OCI-LY7 (cell line): ENCODE measurements at regions not wholly inside any gene's neighbourhood (a gene's known extent, or its start where the extent isn't known, plus 50 kb on each side); places are given as distances from the start of the nearest gene placed in this dataset.

Experiments
- BruUV-seq: library from RNA; stranded (reverse); fragments of 400-500 nt; replicated peaks from 2 replicates; lab custom pipeline; 2021; lab: Mats Ljungman, UMichigan
- CTCF ChIA-PET: fragments of 300-600 bp; sonication (Branson Sonifier 250); formaldehyde crosslinking; loops from one replicate; lab custom pipeline; 2022; ENCODE audit warnings: antibody characterized with exemption; ENCODE audit not compliant: unreplicated experiment; lab: Charles Lee
- POLR2A ChIA-PET: fragments of 300-600 bp; sonication (Branson Sonifier 250); formaldehyde crosslinking; loops from one replicate; lab custom pipeline; 2022; ENCODE audit warnings: antibody characterized with exemption; lab: Charles Lee
- DNase-seq: peaks from one replicate; pipeline ENCODE4 v3.0.0-alpha.2; 2015; ENCODE audit warnings: low spot score
- H2AFZ ChIP-seq: fragments of 200-600 bp; sonication (generic), shearing (Covaris generic); 2 replicates; pipeline ENCODE4 v1.6.1; 2014; ENCODE audit warnings: mild to moderate bottlenecking, antibody characterized with exemption, low read length, moderate library complexity
- H3K27ac ChIP-seq: fragments of 200-600 bp; sonication (generic); 2 replicates; pipeline ENCODE4 v1.5.1; 2014; ENCODE audit warnings: mixed run types, low read depth, mild to moderate bottlenecking, moderate library complexity, low read length, inconsistent platforms; ENCODE audit not compliant: poor library complexity, severe bottlenecking
- H3K36me3 ChIP-seq: fragments of 200-600 bp; sonication (generic); 2 replicates; pipeline ENCODE4 v1.6.1; 2014; ENCODE audit warnings: mild to moderate bottlenecking, antibody characterized with exemption, low read length, moderate library complexity, mixed read lengths; ENCODE audit not compliant: insufficient read depth
- H3K4me1 ChIP-seq: fragments of 200-600 bp; sonication (generic); 2 replicates; pipeline ENCODE4 v1.5.1; 2014; ENCODE audit warnings: mild to moderate bottlenecking, low read length; ENCODE audit not compliant: insufficient read depth, poor library complexity, severe bottlenecking
- H3K4me2 ChIP-seq: fragments of 200-600 bp; sonication (generic); 2 replicates; pipeline ENCODE4 v1.6.1; 2014; ENCODE audit warnings: mild to moderate bottlenecking, low read length
- H3K4me3 ChIP-seq: fragments of 200-600 bp; sonication (generic); 2 replicates; pipeline ENCODE4 v1.5.1; 2014; ENCODE audit warnings: mild to moderate bottlenecking, low read depth, low read length; ENCODE audit not compliant: poor library complexity, severe bottlenecking
- H3K79me2 ChIP-seq: fragments of 200-600 bp; sonication (generic); 2 replicates; pipeline ENCODE4 v1.6.1; 2016; ENCODE audit warnings: low read depth, mild to moderate bottlenecking, low read length, moderate library complexity, mixed read lengths; ENCODE audit not compliant: insufficient read depth
- H3K9me2 ChIP-seq: fragments of 200-600 bp; sonication (generic); 2 replicates; pipeline ENCODE4 v1.6.1; 2016; ENCODE audit warnings: mild to moderate bottlenecking, low read length, mixed read lengths; ENCODE audit not compliant: insufficient read depth
- H3K9me3 ChIP-seq: fragments of 200-600 bp; sonication (generic); 2 replicates; pipeline ENCODE4 v1.6.1; 2014; ENCODE audit warnings: mild to moderate bottlenecking, mixed run types, low read length, mixed read lengths
- H4K20me1 ChIP-seq: fragments of 200-600 bp; sonication (generic); 2 replicates; pipeline ENCODE4 v1.6.1; 2014; ENCODE audit warnings: mild to moderate bottlenecking, antibody characterized with exemption, low read length, moderate library complexity, mixed read lengths; ENCODE audit not compliant: insufficient read depth
- EZH2phosphoT487 ChIP-seq: fragments of 200-600 bp; sonication (generic); IDR thresholded peaks from 2 replicates; pipeline ENCODE4 v1.6.1; 2018; ENCODE audit warnings: low read depth, borderline replicate concordance, mild to moderate bottlenecking, mixed run types, antibody characterized with exemption, low read length, moderate library complexity, mixed read lengths
- intact Hi-C: fragments of 100-400 bp; cut with micrococcal nuclease; formaldehyde crosslinking; loops from one replicate; pipeline ENCODE4 v1.10.0; 2022; ENCODE audit not compliant: unreplicated experiment
- TF ChIP-seq, protein P1 (sequence below): fragments of 200-600 bp; sonication (generic); conservative IDR thresholded peaks from 2 replicates; pipeline ENCODE4 v1.5.1; 2014; ENCODE audit warnings: mild to moderate bottlenecking, antibody characterized with exemption, low read length, moderate library complexity, mixed read lengths

DNA sequence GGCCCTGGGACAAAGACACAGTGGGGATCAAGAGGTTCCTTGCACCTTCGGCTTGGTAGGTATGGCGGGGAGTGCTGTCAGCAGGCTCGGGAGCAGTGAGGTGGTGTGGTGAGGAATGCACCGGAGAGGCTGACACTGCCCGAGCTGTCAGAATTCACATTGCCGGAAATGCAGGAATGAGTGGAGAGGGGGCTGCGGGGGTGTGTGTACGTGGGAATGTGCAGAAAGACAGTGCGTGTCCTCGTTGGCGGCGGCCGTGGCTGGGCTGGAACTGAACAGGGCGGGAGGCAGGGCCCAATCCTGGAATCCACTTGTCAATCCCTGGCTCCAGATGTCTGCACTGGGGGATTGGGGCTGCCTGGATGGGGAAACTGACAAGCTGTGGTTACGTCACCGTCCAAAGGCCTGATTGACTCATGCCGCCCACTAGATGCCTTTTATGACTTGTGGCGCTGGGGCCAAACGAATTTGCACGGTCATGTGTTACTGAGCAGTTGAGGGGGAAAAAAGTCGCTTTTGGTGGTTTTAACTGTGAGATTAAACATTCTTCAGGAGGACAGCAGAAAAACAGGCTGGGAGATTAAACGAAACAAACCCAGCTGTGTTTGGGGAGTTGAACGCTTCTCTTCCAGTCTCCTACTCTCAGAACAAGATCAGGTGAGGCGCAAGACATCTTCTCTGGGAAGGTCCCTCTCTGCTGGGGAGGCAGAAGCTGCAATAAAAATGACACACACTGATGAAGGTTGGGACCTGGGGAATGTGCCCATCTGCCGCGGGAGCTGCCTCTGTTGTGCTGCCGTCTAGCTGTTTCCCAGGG is 189.4 kb upstream of the GLI2 start:
- ChIA-PET CTCF (no interaction called here), POLR2A (no interaction called here)
- H3K9me2 ChIP-seq = no peaks in the 10 kb centered on the region
- H3K36me3 ChIP-seq = no peaks in the 10 kb centered on the region
- intact Hi-C loops = no loop called here
- H3K9me3 ChIP-seq = no peaks in the 10 kb centered on the region
- no peak overlapping the region for H2AFZ ChIP-seq
- no peaks in the 10 kb centered on the region for H3K4me1 ChIP-seq
- H4K20me1 ChIP-seq = no peaks in the 10 kb centered on the region
- no peak overlapping the region for H3K27ac ChIP-seq
- H3K4me2 ChIP-seq = no peak overlapping the region
- DNase-seq = no peak
- no peaks in the 10 kb centered on the region for H3K79me2 ChIP-seq
- BruUV-seq = no TSS peak
- no peak for TF ChIP-seq EZH2phosphoT487
- TF ChIP-seq, protein P1, sequence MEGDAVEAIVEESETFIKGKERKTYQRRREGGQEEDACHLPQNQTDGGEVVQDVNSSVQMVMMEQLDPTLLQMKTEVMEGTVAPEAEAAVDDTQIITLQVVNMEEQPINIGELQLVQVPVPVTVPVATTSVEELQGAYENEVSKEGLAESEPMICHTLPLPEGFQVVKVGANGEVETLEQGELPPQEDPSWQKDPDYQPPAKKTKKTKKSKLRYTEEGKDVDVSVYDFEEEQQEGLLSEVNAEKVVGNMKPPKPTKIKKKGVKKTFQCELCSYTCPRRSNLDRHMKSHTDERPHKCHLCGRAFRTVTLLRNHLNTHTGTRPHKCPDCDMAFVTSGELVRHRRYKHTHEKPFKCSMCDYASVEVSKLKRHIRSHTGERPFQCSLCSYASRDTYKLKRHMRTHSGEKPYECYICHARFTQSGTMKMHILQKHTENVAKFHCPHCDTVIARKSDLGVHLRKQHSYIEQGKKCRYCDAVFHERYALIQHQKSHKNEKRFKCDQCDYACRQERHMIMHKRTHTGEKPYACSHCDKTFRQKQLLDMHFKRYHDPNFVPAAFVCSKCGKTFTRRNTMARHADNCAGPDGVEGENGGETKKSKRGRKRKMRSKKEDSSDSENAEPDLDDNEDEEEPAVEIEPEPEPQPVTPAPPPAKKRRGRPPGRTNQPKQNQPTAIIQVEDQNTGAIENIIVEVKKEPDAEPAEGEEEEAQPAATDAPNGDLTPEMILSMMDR = no peak
- H3K4me3 ChIP-seq = no peak overlapping the region

DNA sequence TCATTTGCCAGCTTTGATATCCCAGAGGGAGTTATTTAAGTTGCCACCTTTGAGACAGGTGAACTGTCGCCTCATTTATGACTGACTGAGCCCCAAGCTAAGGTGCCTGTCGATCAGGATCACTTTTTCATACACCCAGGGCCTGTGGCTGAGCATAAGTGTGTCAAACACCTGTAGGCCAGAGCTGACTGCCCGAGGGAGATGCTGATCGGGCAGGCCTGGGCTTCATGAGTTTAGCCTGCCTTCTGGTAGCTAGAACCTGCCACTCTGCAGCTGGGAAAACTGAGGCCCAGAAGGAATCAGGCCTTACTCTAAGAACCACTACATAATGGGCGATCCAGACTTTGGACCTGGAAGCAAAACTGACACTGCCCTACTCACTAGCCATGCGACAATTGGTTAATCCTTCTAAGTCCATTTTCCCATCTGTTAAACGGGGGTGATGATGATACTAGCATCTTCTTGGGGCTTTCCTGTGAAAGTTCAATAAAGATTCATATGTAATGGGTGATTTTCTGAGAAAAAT is 188.7 kb upstream of the GLI2 start:
- Histone ChIP-seq H3K79me2 (no peaks in the 10 kb centered on the region), H3K4me1 (no peaks in the 10 kb centered on the region), H3K27ac (no peak overlapping the region), H3K9me2 (no peaks in the 10 kb centered on the region), H3K4me3 (no peak overlapping the region), H4K20me1 (no peaks in the 10 kb centered on the region), H3K36me3 (no peaks in the 10 kb centered on the region), H3K4me2 (no peak overlapping the region), H3K9me3 (no peaks in the 10 kb centered on the region), H2AFZ (no peak overlapping the region)
- intact Hi-C loops = no loop called here
- no peak for DNase-seq
- no TSS peak for BruUV-seq
- CTCF ChIA-PET = no interaction called here
- POLR2A ChIA-PET = no interaction called here
- TF ChIP-seq, protein P1 = no peak
- TF ChIP-seq EZH2phosphoT487 = no peak

DNA sequence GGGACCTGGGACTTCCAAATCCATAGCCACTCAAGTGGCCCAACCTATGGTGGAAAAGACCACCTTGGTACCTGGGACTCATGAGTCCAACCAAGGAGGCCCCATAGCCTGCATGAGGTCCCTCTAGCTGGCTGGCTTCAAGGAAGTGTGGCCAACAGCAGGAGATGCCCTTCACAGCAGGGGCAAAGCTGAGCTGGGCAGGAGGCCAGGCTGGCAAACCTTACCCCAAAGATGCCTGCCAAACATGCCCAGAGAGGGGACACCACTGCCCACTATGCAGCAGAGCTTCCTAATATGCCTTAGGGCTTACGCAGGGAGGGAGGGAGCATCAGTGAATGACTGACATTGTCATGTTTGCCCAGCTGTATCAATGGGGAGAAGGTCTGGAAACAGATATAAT is 188.0 kb upstream of the GLI2 start:
- no TSS peak for BruUV-seq

More for the DNA sequence above, 188.0 kb upstream of the GLI2 start:
- ChIA-PET POLR2A (no interaction called here), CTCF (no interaction called here)
- Histone ChIP-seq H4K20me1 (no peaks in the 10 kb centered on the region), H3K9me3 (no peaks in the 10 kb centered on the region), H3K36me3 (no peaks in the 10 kb centered on the region), H2AFZ (no peak overlapping the region), H3K4me2 (no peak overlapping the region), H3K79me2 (no peaks in the 10 kb centered on the region), H3K27ac (no peak overlapping the region), H3K4me3 (no peak overlapping the region), H3K9me2 (no peaks in the 10 kb centered on the region), H3K4me1 (no peaks in the 10 kb centered on the region)
- no peak for DNase-seq
- intact Hi-C loops = no loop called here
- no peak for TF ChIP-seq EZH2phosphoT487
- TF ChIP-seq, protein P1 = no peak
